Stimulated activated CD4-positive, alpha-beta T cell treated with anti-CD3 and anti-CD28 coated beads, Interleukin-12 subunit alpha, Interleukin-12 subunit beta, amount 100 ng/mL, for 4 hours (primary cell): ENCODE measurements at regions not wholly inside any gene's neighbourhood (a gene's known extent, or its start where the extent isn't known, plus 50 kb on each side); places are given as distances from the start of the nearest gene placed in this dataset.

Experiments used
- DNase-seq: peaks from one replicate; pipeline ENCODE4 v3.0.0-alpha.2; 2020

DNA sequence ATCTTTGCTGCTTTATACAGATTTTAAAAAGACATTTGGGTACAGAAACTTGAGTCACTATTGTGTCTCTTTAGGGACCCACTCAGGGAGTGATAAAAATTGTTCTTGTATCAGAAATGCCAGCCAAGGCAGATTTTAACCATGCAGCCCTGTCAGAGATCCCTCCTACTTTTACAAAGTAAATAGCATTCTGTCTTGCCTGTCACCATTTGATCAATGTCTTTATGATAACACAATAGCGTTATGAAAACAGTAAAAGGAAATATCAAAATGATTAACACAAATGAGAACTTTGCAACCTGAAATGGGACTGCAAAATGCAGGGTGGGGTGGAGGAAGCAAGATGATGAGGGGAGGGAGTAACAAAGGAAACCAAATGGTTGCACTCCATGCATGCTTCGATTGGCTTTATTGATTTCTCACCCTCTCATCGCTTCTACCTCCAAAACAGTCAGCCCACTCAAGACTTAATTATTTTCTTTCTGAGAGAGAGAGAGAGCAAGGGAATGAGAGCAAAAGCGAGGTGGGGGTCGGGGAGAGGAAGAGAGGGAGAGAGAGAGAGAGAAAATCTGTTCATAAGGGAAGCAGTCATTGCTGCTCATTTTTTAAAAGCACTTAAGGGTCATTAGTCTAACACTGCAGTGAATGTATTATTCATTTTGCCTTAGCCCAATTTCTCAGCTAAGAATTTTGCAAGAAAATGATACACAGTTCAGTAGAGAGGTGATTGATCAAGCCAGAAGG lies 576.5 kb downstream of the CSNK1G3 start:
- no peak for DNase-seq

DNA sequence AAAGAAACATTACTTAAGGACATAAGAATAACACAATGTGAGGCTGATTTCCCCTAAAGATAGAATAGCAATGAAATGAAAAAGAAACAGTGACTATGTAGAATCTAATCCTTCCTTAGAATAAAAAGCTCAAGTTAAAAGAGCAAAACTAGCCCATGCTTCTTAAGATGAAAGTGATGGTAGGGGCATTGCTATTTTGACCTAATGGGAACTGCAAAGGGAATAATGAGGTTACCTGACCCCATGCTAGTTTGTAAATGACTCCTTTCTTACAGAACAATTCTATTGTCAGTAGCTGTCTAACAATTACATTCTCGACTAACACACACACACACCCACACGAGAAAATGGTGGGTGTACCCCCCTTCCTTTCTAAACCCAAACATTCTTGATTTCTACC lies 575.8 kb downstream of the CSNK1G3 start:
- DNase-seq = no peak

DNA sequence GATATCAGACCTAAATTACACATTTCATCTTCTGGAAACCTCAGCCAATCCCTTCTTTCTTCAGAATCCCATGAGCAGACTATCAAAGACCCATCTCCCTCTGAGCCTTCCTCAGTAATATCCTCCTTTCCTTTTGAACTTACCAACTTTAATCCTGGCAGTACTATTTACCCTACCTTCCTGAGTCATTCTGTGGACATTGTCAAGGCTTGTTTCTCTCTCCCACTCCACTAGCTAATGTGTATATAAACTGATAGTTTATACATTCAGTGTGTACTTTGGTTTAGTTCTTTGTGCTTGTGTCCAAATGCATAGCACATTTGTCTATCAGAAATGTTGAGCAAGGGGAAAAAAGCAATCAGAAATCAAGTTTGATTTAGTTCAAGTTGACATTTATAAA lies 568.3 kb downstream of the CSNK1G3 start:
- DNase-seq = no peak

DNA sequence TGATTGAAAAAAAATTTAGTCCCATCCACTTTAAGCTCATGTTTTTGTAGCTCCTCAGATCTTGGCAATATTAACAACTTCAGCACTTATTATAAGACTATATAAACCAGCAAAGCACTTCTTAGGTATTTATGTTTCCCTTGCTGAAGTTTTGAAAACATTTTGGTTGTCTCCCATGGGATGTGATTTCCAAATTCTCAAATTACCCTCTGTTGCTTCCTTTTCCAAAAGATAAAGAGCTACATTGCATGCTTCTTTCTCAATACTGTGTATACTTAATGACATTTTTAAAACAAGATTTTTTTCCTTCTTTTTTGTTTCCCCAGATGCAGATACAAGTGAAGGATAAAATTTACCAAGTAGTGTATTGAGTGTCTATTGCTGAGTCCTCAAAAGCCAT lies 567.1 kb downstream of the CSNK1G3 start:
- no peak for DNase-seq

DNA sequence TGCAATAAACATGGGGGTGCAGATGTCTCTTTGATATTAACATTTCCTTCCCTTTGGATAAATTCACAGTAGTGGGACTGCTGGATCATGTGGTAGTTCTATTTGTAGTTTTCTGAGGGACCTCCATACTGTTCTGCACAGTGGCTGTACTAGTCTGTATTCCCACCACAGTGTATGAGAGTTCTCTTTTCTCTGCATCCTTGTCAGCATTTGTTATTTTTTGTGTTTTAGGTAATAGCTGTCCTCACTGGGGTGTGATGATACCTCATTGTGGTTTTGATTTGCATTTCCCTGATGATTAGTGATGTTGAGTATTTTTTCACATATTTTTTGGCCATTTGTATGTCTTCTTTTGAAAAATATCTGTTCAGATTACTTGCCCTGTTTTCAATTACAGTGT lies 562.5 kb downstream of the CSNK1G3 start:
- DNase-seq = no peak

DNA sequence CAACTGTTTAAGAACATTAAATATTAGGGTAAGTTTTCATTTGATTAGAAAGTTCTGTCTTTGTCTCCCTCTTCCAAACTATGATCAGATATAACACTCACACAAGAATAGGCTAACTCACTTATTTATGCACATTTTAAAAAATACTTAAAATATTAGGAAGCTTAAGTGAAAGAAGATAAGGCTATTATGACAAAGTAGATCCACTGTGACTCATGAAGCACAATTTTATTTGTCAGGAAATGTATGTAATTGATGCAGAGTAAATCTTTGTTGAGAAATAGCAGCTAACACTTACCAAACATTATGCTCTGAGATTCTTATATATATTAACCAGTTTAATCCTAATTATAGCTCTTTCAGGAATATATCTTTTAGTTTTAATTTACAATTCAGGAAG lies 560.6 kb downstream of the CSNK1G3 start:
- no peak for DNase-seq

DNA sequence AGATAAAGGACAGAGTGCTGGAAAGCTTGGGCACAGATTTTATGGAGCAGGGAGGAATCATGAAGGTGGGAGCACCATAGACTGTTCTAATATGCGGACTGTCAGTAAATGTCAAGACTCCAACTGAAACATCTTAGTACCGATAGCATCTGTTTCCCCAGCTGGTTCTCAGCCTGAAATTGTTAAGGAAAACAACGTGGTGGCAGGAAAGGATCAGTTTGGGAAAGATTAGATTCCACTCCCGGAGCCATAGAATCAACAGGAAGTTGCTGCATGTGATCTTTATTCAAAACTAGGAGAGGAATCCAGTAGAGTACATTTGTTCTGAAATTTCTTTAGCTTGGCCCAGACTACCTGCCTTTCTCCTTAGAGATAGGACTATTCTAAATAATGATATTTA lies 559.1 kb downstream of the CSNK1G3 start:
- DNase-seq = no peak

DNA sequence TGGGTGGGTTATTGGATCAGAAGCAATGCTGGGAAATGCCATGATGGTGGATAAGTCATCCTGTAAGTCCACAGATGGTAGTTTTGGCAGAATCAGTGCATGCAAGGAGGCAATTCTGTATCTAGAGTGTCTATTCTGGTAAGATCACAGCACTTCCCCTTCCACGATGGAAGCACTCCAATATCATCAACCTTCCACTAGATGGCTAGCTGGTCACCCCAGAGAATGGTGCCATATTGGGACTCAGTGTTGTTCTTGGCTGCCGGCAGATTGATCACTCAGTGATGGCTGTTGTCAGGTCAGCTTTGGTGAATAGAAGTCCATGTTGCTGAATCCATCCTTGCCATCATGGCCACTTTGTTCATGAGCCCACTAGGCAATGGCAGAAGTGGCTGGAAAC lies 553.5 kb downstream of the CSNK1G3 start:
- no peak for DNase-seq

DNA sequence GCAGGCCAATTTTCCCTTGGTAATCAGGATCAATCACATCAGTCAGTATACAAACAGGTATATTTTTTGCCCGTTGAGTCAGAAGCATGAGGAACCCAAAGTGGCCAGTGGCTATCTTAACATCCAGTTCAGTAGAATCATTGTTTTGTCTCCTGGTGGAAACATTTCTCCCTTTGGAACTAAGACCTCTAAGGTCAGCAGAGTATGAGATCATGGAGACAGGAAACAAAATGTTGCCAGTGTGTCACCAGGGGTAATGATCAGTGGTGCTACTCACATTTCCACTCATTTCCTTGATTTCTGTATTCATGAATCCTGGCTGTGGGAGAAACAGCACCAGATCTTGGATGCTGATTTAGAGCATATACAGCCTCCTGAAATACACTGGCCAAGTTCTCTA lies 553.0 kb downstream of the CSNK1G3 start:
- DNase-seq = no peak

DNA sequence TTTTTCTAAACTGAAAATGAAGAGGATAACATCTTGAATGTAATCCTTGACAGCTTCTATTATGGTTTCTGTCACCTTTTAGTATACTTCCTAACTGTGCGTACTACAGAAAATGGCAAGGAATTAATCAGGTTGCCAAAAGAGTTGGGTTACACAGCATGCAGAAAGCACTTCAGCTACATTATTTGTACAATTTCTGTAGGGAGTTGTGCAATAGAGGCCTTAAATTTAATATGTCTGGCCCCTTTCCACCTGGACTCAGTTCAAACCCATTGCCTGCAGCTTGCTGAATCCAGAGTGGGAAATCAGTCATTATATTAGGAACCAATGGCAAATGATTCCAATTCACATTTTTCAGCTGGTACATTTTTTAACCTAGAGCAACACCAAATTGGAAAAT lies 549.7 kb downstream of the CSNK1G3 start:
- DNase-seq = no peak

DNA sequence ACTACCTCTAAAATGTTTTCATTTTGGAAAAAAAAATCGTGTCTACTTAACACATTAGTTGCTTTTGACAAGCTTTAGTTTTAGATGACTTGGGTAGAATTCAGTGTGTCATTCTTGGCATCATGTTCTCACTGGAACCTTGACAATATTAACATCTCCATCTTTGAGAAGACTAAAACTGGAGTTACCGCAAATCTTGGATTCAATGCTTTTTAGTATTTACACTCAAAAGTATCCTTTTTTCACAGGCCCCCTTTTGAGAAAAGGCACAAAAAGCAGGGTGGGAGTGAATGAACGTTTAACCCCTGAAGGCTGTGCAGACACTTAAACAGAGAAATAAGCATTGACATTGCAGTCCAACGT lies 549.1 kb downstream of the CSNK1G3 start:
- no peak for DNase-seq

DNA sequence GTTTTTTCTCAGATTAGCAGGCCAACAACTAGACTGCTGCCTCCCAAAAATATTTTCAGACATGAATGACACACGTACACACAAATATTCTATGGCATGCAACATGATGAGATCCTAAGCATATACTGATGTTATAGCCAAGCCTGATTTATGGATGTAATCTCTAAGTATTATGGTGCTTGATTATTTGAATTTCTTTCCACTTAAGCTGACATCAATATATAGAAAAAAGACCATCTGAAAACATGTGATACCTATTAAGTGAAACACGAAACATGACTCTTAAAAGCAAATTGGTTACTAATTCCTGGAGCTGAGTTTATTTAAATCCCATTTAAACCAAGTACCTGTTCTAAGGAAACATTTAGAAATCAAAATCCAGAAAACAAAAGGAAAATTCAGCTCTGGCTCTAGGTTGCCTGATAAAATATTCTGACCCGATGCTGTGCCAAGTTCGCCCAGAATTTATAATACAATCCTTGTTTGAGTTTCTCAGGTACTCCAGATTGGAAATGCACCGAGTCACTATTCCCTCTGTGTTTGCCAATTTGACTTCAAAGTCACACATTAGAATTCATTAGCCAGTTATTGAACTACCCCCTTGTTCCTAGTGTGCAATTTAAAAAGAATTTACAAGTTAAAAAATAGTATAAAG lies 548.6 kb downstream of the CSNK1G3 start:
- no peak for DNase-seq

DNA sequence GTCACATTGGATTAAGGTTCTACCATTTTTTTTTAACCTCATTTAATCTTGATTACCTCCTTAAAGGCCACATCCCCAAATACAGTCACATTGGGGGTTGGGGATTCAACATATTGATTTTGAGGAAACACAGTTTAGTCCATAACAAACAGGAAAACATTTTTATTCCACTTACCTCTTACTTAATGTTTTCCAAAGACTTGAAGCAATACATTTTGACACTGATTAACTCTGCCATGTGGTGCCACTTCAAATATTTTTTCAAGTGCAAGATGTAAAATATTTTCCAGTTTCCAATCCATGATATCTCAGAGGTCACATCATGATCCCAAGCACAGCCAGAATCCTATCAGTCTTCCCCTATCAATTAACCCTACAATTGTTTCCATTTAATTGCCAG lies 548.0 kb downstream of the CSNK1G3 start:
- no peak for DNase-seq

DNA sequence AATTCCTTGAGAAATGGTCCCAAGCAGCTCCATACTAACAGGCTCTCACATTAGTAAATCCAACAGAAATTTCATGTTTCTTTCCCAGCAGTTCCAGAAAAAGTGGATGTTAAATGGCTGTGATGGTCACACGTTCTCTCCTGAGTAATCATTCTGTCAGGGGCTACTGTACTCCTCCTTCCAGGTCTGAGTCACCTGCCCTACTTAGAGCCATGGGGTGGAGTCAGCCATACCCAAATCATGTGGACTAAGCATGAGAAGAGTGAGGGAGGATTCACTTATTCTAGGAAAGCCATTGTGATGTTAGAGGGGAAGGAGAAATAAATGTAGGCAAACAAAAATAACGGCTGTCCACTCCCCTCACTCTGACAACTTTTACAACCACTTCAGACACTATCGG lies 547.2 kb downstream of the CSNK1G3 start:
- DNase-seq = no peak

DNA sequence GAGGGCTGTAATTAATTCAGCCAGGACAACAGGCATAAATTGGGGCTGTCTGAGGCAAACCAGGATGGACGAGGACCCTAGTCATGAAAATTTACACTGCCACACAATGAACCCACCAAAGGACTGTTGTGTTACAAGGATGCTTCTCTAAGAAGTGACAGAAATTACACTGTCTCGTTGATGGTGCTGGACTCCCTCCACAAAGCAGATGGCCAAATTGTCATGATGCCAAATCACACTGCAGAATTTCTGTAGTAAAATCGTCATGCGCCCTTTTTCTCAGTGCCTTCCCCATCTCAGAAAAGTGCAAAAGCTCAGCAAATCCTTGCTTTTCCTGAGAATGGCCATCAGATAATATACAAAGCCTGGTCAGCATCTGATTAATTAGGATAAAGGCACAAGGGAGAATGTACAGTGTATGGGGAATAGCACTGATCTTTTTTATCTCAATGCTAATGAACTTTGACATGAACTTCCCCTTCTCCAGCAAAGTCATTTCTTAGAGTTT lies 545.8 kb downstream of the CSNK1G3 start:
- DNase-seq = no peak

DNA sequence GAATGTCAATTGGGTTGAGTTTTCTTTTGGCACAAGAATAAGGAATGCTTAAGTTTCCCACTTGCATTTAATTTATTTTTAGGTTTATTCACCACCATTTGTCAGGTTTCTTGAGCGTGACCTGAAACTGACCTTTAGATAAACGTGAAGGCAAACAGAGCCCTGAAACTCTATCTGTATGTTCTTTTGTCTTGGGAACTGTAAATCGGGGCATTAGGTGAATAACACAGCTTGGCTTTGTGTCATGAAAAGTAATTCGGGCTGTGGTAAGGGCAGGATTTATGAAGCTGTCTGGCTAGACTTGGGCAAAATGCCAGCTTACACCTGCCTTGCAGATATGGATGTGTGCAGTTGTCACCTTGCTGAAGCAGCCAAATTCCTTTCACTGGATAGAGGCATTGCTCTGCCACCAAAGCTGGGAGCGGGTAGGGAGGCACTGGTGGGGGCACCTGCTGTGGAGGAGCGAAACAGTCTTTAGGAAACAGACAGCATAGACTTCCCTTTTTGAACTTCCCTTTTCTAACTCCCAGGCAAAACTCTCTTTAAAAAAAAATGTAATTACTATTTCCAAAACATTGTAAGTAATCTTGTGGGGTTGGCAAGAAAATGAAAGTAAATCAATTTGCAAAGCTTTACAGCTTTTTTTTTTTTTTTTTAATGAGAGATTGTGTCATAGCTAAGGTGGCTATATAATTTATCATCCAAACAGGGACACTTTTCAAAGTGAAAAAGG lies 545.2 kb downstream of the CSNK1G3 start:
- no peak for DNase-seq

DNA sequence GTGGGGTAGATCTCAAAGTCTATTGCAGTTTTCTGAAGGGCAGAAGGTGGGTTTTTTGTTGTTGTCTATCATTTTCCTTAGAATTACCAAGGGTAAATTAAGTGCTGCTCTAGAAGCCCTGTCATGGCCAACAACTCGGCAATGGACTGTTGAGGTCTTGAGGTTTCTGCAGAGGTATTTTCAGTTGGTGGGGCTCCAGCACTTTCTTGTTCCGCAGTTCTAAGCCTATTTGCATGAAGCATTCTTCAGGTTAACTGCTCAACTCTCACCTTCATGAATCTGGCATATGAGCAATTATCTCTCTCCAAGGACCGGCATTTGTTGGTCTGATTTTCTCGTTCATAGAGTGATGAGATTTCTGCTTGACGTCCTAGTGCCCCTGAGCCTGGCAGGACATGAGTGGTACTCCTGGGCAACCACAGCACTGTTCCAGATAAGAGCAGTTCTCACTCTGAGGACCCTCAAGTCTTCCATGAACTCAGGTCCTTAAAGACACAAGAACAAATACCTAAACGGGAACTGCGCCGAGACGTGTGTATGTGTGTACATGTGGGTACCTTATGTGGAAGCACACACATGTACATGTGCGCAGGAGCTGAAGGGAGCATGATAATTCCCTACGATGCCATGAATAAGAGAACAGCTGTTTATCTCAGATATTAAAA lies 544.5 kb downstream of the CSNK1G3 start:
- DNase-seq = no peak

DNA sequence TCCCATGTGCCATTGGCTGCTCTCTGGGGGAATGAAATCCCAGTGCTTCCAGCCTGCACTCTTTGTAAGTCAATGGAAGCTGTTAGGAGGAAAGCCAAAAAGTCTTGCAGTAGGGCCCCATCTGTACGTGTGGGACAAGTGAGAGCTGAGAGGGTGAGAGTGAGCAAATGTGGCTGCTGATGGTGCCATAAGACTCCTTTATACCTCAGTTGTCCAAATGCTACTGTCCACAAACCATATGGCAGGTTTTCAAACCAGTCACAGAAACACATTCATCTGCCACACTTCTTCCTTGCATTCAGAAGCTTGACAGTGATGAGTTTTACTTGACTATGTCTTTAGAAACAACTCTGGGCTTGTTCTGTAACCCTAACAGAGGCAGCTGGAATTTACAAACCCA lies 543.8 kb downstream of the CSNK1G3 start:
- DNase-seq = no peak

DNA sequence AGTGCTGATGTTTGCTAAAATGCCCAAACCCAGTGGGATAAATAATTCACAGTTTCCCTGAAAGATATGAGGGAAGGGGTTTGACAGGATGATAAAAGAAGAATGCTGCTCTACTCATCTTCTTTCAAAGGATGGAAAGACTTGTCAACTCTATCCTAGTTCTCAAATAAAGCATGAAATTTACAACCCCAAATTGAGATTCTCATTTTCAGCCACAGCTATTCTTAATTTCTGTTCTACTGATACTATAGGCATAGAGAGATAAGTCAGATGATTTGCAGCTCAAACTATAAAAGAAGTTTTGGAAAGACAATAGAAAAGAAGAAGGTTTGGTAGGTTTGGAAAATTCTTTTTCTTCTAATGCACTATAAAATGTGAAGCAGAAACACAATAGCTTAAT lies 542.6 kb downstream of the CSNK1G3 start:
- no peak for DNase-seq

DNA sequence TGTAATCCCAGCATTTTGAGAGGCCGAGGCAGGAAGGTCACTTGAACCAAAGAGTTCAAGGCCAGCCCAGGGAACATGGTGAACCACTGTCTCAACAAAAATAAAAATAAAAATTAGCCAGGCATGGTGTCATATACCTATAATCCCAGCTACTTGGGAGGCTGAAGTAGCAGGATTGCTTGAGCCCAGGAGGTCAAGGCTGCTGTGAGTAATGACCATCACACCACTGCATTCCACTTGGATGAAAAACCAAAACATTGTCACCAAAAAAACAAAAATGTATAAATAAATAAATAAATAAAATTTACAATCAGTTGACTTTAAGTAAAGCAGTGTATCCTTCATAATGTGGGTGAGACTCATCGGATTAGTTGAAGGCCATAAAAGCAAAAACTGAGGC lies 541.4 kb downstream of the CSNK1G3 start:
- DNase-seq = no peak

DNA sequence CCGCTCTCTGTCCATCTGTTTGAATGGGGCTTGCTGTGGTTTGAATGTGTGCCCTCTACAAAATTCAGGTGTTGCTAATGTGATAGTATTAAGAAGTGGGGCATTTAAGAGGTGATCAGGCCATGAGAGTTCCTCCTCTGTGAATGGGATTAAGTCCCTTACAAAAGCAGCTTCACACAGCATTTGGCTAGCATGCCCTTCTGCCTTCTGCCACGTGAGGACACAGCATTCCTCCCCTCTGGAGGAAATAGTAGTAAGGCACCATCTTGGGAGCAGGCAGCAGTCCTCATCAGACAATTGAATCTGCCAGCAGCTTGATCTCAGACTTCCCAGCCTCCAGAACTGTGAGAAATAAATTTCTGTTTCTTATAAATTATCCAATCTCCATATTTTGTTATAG lies 540.2 kb downstream of the CSNK1G3 start:
- DNase-seq = no peak

DNA sequence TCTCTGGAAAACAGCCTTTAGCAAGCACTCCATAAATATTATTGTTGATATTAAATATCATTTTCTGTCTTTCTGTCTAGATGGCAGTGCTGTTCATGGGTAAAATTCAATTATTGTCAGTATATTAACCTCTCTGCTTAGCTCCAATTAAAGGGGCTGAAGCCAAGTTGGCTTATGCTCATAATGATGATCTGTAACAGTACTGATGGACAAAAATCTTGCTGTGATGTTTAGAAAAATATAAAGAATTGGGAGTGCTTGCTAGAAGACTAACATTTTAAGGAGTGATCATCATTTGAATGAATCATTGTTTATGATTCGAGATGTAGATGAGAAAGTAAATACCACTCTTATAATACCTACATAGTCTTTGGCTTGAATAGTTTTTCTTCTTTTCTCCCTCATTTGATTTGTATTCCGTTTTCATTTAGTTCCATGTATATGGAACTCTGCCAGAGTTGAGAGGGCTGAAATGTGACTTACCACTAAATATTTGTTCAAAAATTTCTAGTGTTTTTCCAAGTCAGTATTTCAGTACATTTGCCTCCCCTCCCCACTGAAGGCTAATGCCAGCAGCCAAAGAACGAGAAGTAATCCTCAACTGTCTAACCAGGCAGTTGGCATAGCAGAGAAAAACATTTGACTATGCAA lies 538.3 kb downstream of the CSNK1G3 start:
- no peak for DNase-seq

DNA sequence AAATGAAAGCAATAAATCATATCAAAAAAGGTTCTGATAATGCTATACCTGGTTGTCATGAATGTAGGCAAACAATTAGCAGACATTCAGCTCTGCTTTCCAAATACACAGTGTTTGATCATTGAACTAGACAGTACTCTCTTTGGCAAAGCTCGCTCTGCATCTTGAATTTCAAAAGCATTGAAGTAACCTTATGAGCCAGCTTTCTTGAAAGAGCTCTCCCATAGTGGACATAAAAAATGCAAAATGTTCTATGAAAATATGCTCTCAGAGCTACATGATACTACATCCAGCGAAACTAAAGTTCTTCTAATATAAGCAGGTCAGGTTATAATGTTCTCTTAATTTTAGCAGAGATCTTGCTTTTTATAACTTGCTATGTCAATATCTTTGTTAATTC lies 533.4 kb downstream of the CSNK1G3 start:
- DNase-seq = no peak
